ENCODE measurements at regions not wholly inside any gene's neighbourhood (a gene's known extent, or its start where the extent isn't known, plus 50 kb on each side); places are given as distances from the start of the nearest gene placed in this dataset.

DNA sequence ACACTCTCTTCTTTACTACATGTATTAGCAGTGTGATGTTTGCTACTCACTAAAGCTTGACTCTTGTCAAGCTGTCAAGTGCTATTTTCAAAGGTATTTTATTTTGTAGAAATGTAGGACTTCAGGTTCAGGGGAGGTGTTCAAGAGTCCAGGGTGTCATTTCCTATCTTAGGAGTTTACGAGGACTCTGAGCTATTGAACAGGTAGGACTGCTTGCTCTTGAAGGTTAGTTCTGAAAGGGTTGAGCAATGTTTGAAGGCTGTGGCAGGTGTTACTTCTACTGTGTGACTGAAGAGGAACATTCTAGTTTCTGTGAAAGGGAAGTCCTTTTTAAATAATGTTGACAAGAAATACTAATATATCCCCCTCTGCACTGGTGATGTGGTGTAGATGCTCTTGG is 1151.2 kb downstream of the PDHA2 start:
- Histone ChIP-seq H3K4me2 (no peak overlapping the region), H3K79me2 (replicated peaks; ENCODE audit: insufficient read depth) (no peaks in the 10 kb centered on the region), H4K20me1 (replicated peaks; ENCODE audit: insufficient read depth) (no peaks in the 10 kb centered on the region), H3K27ac (ENCODE audit: low read depth) (no peak overlapping the region), H3K4me1 (ENCODE audit: insufficient read depth) (peaks cover 34% of the 10 kb centered on the region), H3K36me3 (ENCODE audit: insufficient read depth) (no peaks in the 10 kb centered on the region), H2AFZ (no peak overlapping the region), H3K4me3 (no peak overlapping the region), H3K9me2 (ENCODE audit: insufficient read depth) (peaks cover 27% of the 10 kb centered on the region), H3K27me3 (ENCODE audit: insufficient read depth) (no peaks in the 10 kb centered on the region), H3F3A (replicated peaks; ENCODE audit: low read depth) (no peaks in the 10 kb centered on the region)
- H3K27ac Mint-ChIP-seq = no peak overlapping the region
- DNase-seq (ENCODE audit: low spot score) = no peak
- 0 out of 3 replicates have a peak, but pooled peaks cover 6% of the 10 kb centered on the region for H3K9me3 Mint-ChIP-seq
- TF ChIP-seq JUNB (IDR thresholded peaks at IDR 0.05; ENCODE audit: unreplicated experiment) = no peak
- no peak for TF ChIP-seq EZH2phosphoT487 (IDR thresholded peaks at IDR 0.05; ENCODE audit: unreplicated experiment)
- TF ChIP-seq ETS1 (IDR thresholded peaks at IDR 0.05) = no peak
- no peak for TF ChIP-seq NANOG (IDR thresholded peaks at IDR 0.05; ENCODE audit: borderline replicate concordance)
- H3K4me1 Mint-ChIP-seq = peaks cover 28% of the 10 kb centered on the region
- H3K4me3 Mint-ChIP-seq = no peak overlapping the region
- peaks cover 9% of the 10 kb centered on the region; the same call in 2 of the 3 replicates for H3K36me3 Mint-ChIP-seq (ENCODE audit: low read depth)
- no peaks in the 10 kb centered on the region for H3K27me3 Mint-ChIP-seq (ENCODE audit: insufficient read depth, low read depth, poor library complexity)
- no peak for ATAC-seq

GRCh38 chr4:96992443-96992842 is 1150.8 kb downstream of the STPG2 start:
- Histone ChIP-seq H3K9me2 (ENCODE audit: insufficient read depth) (peaks cover 27% of the 10 kb centered on the region), H4K20me1 (replicated peaks; ENCODE audit: insufficient read depth) (no peaks in the 10 kb centered on the region), H2AFZ (no peak overlapping the region), H3K36me3 (ENCODE audit: insufficient read depth) (no peaks in the 10 kb centered on the region), H3K4me1 (ENCODE audit: insufficient read depth) (peaks cover 34% of the 10 kb centered on the region), H3K4me3 (no peak overlapping the region), H3K27ac (ENCODE audit: low read depth) (no peak overlapping the region), H3F3A (replicated peaks; ENCODE audit: low read depth) (no peaks in the 10 kb centered on the region), H3K79me2 (replicated peaks; ENCODE audit: insufficient read depth) (no peaks in the 10 kb centered on the region), H3K27me3 (ENCODE audit: insufficient read depth) (no peaks in the 10 kb centered on the region), H3K4me2 (0 out of 2 replicates have a peak overlapping the region, but pooled peaks have one; percentile 34)
- Mint-ChIP-seq H3K27me3 (ENCODE audit: insufficient read depth, low read depth, poor library complexity) (no peaks in the 10 kb centered on the region), H3K36me3 (ENCODE audit: low read depth) (peaks cover 9% of the 10 kb centered on the region; the same call in 2 of the 3 replicates), H3K4me3 (no peak overlapping the region), H3K9me3 (0 out of 3 replicates have a peak, but pooled peaks cover 6% of the 10 kb centered on the region), H3K4me1 (peaks cover 28% of the 10 kb centered on the region), H3K27ac (no peak overlapping the region)
- peak; percentile 6 for DNase-seq (ENCODE audit: low spot score)
- TF ChIP-seq, protein P1, sequence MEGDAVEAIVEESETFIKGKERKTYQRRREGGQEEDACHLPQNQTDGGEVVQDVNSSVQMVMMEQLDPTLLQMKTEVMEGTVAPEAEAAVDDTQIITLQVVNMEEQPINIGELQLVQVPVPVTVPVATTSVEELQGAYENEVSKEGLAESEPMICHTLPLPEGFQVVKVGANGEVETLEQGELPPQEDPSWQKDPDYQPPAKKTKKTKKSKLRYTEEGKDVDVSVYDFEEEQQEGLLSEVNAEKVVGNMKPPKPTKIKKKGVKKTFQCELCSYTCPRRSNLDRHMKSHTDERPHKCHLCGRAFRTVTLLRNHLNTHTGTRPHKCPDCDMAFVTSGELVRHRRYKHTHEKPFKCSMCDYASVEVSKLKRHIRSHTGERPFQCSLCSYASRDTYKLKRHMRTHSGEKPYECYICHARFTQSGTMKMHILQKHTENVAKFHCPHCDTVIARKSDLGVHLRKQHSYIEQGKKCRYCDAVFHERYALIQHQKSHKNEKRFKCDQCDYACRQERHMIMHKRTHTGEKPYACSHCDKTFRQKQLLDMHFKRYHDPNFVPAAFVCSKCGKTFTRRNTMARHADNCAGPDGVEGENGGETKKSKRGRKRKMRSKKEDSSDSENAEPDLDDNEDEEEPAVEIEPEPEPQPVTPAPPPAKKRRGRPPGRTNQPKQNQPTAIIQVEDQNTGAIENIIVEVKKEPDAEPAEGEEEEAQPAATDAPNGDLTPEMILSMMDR (conservative IDR thresholded peaks at IDR 0.05; ENCODE audit: low read depth in 2 of 2) = no peak
- no peak for TF ChIP-seq ZNF331 (CRISPR knock-in tag; IDR thresholded peaks at IDR 0.05; ENCODE audit: low read depth)
- TF ChIP-seq CREB1 (CRISPR knock-in tag; IDR thresholded peaks at IDR 0.05; ENCODE audit: low read depth) = no peak
- no peak for TF ChIP-seq NANOG (IDR thresholded peaks at IDR 0.05; ENCODE audit: borderline replicate concordance)
- peak; percentile 47; the same call in 1 of the 2 replicates for TF ChIP-seq ZNF462 (CRISPR knock-in tag; IDR thresholded peaks at IDR 0.05)
- peak; percentile 71 for ATAC-seq

Measured in GM23338 (cell line).